ENCODE measurements at regions not wholly inside any gene's neighbourhood (a gene's known extent, or its start where the extent isn't known, plus 50 kb on each side); places are given as distances from the start of the nearest gene placed in this dataset.
"Not testable (repeated sequence)": the region's sequence is repeated elsewhere in the genome, so short reads cannot be mapped to it uniquely, and the experiment has no call there.

DNA sequence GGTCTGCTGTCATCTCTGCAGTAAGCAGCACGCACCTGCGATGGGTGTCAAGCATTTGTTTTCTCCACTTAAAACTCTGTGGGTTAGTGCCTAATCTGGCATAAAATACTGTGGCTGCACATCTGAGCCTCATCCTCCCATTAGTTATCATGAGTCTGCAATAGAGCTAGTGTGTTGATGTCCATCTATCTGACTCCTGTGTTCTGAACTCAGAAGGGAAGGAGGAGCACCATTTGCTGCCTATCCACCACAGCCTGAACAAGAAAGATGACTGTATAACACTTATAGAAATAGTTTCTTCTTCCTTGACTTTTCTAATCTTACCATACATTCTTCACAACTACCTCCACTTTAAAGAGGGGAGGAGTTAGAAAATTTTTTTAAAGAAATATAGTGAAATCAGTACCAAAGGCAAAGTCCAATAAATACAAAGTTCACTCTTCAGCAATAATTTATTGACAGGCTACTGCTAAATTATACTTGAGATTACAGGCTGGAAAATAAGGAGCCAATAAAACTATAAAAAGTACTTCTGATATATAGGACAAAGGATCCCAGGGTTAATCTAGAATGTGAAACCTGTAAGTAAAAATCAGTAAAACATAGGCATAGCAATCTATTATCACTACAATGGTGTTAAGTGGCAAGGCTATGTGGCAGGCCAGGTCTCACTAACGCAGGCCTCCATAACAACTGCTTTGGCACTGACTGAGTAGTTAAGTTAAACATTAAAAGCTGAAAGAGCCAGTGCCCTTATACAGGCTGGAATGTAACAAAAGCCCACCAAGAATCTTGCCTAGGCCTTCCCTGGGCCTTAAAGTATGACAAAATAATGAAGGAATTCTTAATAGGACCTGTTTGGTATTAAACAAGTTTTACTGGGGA, 70.2 kb downstream of the LGALS9C start:
- not testable (repeated sequence) for H3K36me3 ChIP-seq (ENCODE audit: control insufficient read depth, insufficient read depth, low read length); H3K9me3 ChIP-seq (ENCODE audit: control insufficient read depth, insufficient read depth, low read length); H3K27ac ChIP-seq (ENCODE audit: low read depth, low read length); H3K4me3 ChIP-seq (ENCODE audit: low read depth, low read length); DNase-seq (ENCODE audit: low read depth in 4 of 6, low spot score in 6 of 6); H3K27me3 ChIP-seq (ENCODE audit: control insufficient read depth, insufficient read depth, low read length); H3K4me1 ChIP-seq (ENCODE audit: control insufficient read depth, insufficient read depth, low read length)
- no CpG with 5 or more reads among the region's 3 CpGs for WGBS (ENCODE audit: insufficient coverage)

DNA sequence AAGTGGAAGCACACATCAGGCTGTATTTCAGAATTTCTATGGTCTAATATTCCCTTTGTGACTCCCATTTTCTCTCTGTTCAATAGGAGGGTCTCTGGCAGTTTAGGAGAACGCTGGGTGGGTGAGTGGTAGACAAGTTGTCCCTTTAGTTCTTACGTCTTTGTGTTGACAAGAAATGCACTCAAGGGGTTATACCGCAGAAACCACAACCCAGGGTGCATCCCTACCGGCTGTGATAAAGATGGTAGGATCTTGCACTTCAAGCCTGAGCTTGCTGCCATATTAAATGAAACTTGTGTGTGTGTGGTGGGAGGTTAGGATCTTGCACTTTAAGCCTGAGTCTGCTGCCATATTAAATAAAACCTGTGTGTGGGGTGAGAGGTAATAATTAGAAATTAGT, 80.5 kb downstream of the LGALS9C start:
- H3K27ac ChIP-seq (ENCODE audit: low read depth, low read length); H3K27me3 ChIP-seq (ENCODE audit: control insufficient read depth, insufficient read depth, low read length); H3K36me3 ChIP-seq (ENCODE audit: control insufficient read depth, insufficient read depth, low read length); DNase-seq (ENCODE audit: low read depth in 4 of 6, low spot score in 6 of 6); H3K9me3 ChIP-seq (ENCODE audit: control insufficient read depth, insufficient read depth, low read length); H3K4me3 ChIP-seq (ENCODE audit: low read depth, low read length); H3K4me1 ChIP-seq (ENCODE audit: control insufficient read depth, insufficient read depth, low read length): not testable (repeated sequence)
- WGBS (ENCODE audit: insufficient coverage), result 83% methylated on average over 1 of the region's 4 CpGs

DNA sequence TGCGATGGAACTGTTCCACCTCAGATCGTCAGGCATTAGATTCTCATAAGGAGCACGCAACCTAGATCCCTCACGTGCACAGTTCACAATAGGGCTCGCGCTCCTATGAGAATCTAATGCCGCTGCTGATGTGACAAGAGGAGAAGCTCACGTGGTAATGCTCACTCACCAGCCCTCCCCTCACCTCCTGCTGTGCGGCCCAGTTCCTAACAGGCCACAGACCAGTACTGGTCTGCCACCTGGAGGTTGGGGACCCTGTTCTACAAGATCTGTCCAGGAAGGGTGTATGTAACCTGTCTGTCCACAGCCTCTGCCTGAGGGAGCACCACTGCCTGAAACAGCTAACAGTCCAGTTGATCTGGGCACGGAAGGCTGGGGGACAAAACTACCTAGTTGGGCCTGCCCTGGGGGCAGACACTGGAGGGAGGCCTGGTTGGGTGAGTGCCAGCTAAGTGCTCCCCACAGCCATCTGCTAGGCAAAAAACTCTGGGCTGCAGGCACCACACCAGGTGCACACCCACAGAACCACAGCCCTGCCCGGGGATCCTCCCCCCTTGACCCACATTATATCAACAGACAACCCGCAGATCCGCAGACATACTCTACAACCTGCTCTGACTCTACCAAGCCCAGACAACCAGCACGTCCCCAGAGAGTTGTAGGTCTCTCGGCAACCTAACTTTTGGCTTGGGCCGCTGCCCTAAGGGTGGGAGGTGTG, 80.7 kb downstream of the TBC1D28 start:
- H3K27me3 ChIP-seq (ENCODE audit: control insufficient read depth, insufficient read depth, low read length); H3K27ac ChIP-seq (ENCODE audit: low read depth, low read length); H3K4me3 ChIP-seq (ENCODE audit: low read depth, low read length); H3K9me3 ChIP-seq (ENCODE audit: control insufficient read depth, insufficient read depth, low read length); DNase-seq (ENCODE audit: low read depth in 4 of 6, low spot score in 6 of 6); H3K4me1 ChIP-seq (ENCODE audit: control insufficient read depth, insufficient read depth, low read length); H3K36me3 ChIP-seq (ENCODE audit: control insufficient read depth, insufficient read depth, low read length): not testable (repeated sequence)
- WGBS (ENCODE audit: insufficient coverage), result 96% methylated on average over 3 of the region's 16 CpGs

DNA sequence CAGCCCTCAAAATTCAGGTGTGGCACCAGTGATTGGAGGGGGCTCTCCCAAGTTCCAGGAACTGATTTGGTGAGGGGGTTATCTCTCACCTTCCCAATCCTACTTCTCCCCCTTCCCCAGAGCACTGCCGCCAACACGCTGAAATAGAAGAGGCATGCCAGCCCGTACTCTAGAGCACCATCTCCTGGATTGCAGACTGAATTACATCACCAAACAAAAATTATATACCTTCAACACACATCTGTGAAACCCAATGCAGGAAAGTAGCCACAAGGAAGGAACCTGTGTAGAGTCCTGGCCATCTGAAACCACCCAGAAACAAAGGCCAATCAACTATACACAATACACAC, 80.1 kb downstream of the TBC1D28 start:
- WGBS (ENCODE audit: insufficient coverage), result 0% methylated on average over 3 of the region's 3 CpGs
- H3K9me3 ChIP-seq (ENCODE audit: control insufficient read depth, insufficient read depth, low read length); H3K36me3 ChIP-seq (ENCODE audit: control insufficient read depth, insufficient read depth, low read length); H3K27me3 ChIP-seq (ENCODE audit: control insufficient read depth, insufficient read depth, low read length); H3K27ac ChIP-seq (ENCODE audit: low read depth, low read length); H3K4me3 ChIP-seq (ENCODE audit: low read depth, low read length): not testable (repeated sequence)
- peaks cover 12% of the 10 kb centered on the region for H3K4me1 ChIP-seq (ENCODE audit: control insufficient read depth, insufficient read depth, low read length)
- DNase-seq (ENCODE audit: low read depth in 4 of 6, low spot score in 6 of 6), result peak in 1 of 6 donors; percentile 81

DNA sequence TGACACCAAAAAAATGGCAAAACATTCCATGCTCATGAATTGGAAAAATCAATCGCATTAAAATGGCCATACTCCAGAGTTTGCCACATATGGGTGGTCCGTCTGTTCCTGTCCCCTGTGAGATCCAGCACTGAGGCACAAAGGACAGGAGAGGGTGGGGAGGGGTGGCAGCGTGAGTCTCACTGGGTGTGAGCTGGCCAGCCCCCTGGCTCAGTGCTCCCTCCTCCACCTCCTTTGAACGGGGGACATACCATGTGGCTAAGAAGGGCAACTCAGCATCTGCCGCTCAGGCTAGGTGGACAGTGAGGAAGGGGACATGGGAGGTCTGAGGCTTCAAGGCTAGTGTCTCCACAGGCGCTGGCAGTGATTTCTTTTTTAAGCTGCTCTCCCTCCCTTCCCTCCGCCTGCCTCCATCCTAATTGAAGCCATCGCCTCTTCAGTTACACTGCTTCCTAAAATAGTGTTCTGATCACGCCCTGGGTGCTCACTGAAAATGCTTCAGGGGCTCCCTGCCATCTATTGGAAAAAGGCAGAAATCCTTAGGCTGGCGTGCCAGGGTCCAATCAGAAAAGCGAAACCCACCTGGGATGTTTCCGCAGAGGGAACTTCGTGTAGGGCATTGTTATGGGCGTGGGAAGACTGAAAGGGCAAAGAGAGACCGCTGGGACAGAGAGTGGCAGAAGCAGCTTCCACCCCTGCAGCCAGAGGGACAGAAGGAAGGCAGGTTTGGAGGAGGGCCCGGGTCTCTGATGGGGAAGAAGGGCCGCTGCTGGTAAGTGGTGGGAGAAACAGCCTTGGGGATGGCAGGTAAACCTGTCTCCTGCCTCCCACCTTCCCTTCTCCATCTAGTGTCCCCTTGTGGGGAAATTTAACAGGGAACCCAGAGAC, 75.8 kb downstream of the TBC1D28 start:
- not testable (repeated sequence) for H3K9me3 ChIP-seq (ENCODE audit: control insufficient read depth, insufficient read depth, low read length); H3K36me3 ChIP-seq (ENCODE audit: control insufficient read depth, insufficient read depth, low read length); H3K27me3 ChIP-seq (ENCODE audit: control insufficient read depth, insufficient read depth, low read length); H3K4me3 ChIP-seq (ENCODE audit: low read depth, low read length); H3K27ac ChIP-seq (ENCODE audit: low read depth, low read length)
- DNase-seq (ENCODE audit: low read depth in 4 of 6, low spot score in 6 of 6), result peak in 2 of 6 donors; percentile 39 to 49
- peaks cover 12% of the 10 kb centered on the region for H3K4me1 ChIP-seq (ENCODE audit: control insufficient read depth, insufficient read depth, low read length)
- 22% methylated on average over 7 of the region's 17 CpGs for WGBS (ENCODE audit: insufficient coverage)

DNA sequence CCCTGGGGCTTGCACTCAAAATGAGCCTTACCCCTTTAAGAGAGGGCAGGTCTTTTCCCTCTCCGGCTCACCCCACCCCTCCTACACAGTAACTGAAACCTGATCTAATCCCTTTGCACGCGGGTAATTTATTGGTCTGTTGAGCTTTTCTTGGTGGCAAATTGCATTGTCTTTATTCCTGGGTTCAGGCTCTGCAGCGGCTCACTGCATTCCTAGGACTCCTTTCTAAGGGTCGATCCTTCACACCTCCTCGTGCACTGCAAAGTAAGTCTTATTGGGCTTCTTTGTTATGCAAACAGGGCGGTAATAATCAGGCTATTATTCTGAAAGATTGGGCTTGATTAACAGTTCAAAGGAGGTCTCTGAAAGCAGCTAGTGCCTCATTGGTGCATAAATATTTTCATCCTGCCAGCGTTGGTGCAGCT, 74.7 kb downstream of the TBC1D28 start:
- peak in 4 of 6 donors; percentile 19 to 85 (median 58) for DNase-seq (ENCODE audit: low read depth in 4 of 6, low spot score in 6 of 6)
- not testable (repeated sequence) for H3K27me3 ChIP-seq (ENCODE audit: control insufficient read depth, insufficient read depth, low read length); H3K27ac ChIP-seq (ENCODE audit: low read depth, low read length); H3K36me3 ChIP-seq (ENCODE audit: control insufficient read depth, insufficient read depth, low read length); H3K9me3 ChIP-seq (ENCODE audit: control insufficient read depth, insufficient read depth, low read length); H3K4me1 ChIP-seq (ENCODE audit: control insufficient read depth, insufficient read depth, low read length)
- no CpG with 5 or more reads among the region's 8 CpGs for WGBS (ENCODE audit: insufficient coverage)
- peak overlapping the region; percentile 24 for H3K4me3 ChIP-seq (ENCODE audit: low read depth, low read length)

DNA sequence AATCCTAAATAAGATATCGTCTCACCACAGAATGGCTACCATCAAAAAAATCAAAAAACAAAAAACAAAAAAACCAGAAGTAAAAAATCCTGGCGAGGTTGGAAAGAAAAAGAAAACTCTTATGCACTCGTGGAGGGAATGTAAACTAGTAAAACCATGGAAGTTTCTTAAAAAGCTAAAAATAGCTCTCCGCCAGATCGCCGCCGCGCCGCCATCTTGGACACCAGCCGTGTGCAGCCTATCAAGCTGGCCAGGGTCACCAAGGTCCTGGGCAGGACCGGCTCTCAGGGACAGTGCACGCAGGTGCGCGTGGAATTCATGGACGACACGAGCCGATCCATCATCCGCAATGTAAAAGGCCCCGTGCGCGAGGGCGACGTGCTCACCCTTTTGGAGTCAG, 71.7 kb downstream of the TBC1D28 start:
- WGBS (ENCODE audit: insufficient coverage), result 83% methylated on average over 2 of the region's 23 CpGs
- not testable (repeated sequence) for H3K27me3 ChIP-seq (ENCODE audit: control insufficient read depth, insufficient read depth, low read length); DNase-seq (ENCODE audit: low read depth in 4 of 6, low spot score in 6 of 6); H3K27ac ChIP-seq (ENCODE audit: low read depth, low read length); H3K9me3 ChIP-seq (ENCODE audit: control insufficient read depth, insufficient read depth, low read length); H3K4me1 ChIP-seq (ENCODE audit: control insufficient read depth, insufficient read depth, low read length); H3K36me3 ChIP-seq (ENCODE audit: control insufficient read depth, insufficient read depth, low read length); H3K4me3 ChIP-seq (ENCODE audit: low read depth, low read length)

DNA sequence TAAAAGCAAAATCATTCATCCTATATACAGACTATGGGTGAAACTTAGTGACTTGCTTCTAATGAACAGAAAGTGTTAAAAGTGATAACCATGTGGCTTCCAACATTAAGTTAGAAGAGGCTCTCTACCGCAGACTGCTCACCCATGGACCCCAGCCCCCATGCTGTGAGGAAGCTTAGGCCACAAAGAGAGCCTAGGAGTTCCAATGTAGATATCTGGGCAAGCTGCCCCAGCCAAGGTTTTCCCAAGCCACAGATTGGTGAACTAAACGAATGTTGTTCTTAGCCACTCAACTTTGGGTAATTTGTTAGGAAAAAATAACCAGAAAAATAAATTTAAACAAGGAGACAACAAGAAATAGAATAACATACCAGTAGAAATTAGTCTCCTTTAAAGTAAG, 70.1 kb downstream of the TBC1D28 start:
- not testable (repeated sequence) for H3K27ac ChIP-seq (ENCODE audit: low read depth, low read length); H3K36me3 ChIP-seq (ENCODE audit: control insufficient read depth, insufficient read depth, low read length); H3K9me3 ChIP-seq (ENCODE audit: control insufficient read depth, insufficient read depth, low read length); DNase-seq (ENCODE audit: low read depth in 4 of 6, low spot score in 6 of 6); H3K27me3 ChIP-seq (ENCODE audit: control insufficient read depth, insufficient read depth, low read length); H3K4me3 ChIP-seq (ENCODE audit: low read depth, low read length); H3K4me1 ChIP-seq (ENCODE audit: control insufficient read depth, insufficient read depth, low read length)
- WGBS (ENCODE audit: insufficient coverage), result 40% methylated on average over 1 of the region's 2 CpGs
